ENCODE measurements at regions not wholly inside any gene's neighbourhood (a gene's known extent, or its start where the extent isn't known, plus 50 kb on each side); places are given as distances from the start of the nearest gene placed in this dataset.

- TF ChIP-seq ZBTB43 (CRISPR knock-in tag; IDR thresholded peaks at IDR 0.05) = no peak
- no peak for TF ChIP-seq NR1H2 (CRISPR knock-in tag; IDR thresholded peaks at IDR 0.05)
These were observed 106.4 kb downstream of the ODF2L start (continued) for GRCh38 chr1:86289746-86290145.

- CTCF ChIA-PET = no interaction called here
- Mint-ChIP-seq H3K27me3 (ENCODE audit: low read depth) (no peaks in the 10 kb centered on the region), H3K27ac (no peak overlapping the region), H3K9me3 (peaks cover 13% of the 10 kb centered on the region), H3K4me1 (no peaks in the 10 kb centered on the region), H3K4me3 (no peak overlapping the region), H3K36me3 (no peaks in the 10 kb centered on the region; the same call in 1 of the 2 replicates)
- DNase-seq (ENCODE audit: low spot score) (no peak), ATAC-seq (no peak)
- TF ChIP-seq ATF3 (CRISPR knock-in tag; conservative IDR thresholded peaks at IDR 0.05) (no peak), ZNF317 (CRISPR knock-in tag; IDR thresholded peaks at IDR 0.05; ENCODE audit: borderline replicate concordance, low read depth) (no peak), PRDM15 (CRISPR knock-in tag; IDR thresholded peaks at IDR 0.05) (no peak), SP1 (CRISPR knock-in tag; conservative IDR thresholded peaks at IDR 0.05) (no peak), ZSCAN18 (CRISPR knock-in tag; IDR thresholded peaks at IDR 0.05) (no peak), FOXP4 (CRISPR knock-in tag; IDR thresholded peaks at IDR 0.05) (no peak), ZNF671 (CRISPR knock-in tag; IDR thresholded peaks at IDR 0.05) (no peak), STAT6 (CRISPR knock-in tag; conservative IDR thresholded peaks at IDR 0.05; ENCODE audit: low read depth) (no peak), CBFB (CRISPR knock-in tag; IDR thresholded peaks at IDR 0.05; ENCODE audit: low read depth) (no peak), ETV6 (CRISPR knock-in tag; IDR thresholded peaks at IDR 0.05) (no peak), PRRX2 (CRISPR knock-in tag; IDR thresholded peaks at IDR 0.05) (no peak), JUN (CRISPR knock-in tag; IDR thresholded peaks at IDR 0.05) (no peak), ZNF396 (CRISPR knock-in tag; IDR thresholded peaks at IDR 0.05; ENCODE audit: borderline replicate concordance) (no peak), MYBL2 (CRISPR knock-in tag; IDR thresholded peaks at IDR 0.05) (no peak), MLX (CRISPR knock-in tag; IDR thresholded peaks at IDR 0.05) (no peak), IRF1 (CRISPR knock-in tag; IDR thresholded peaks at IDR 0.05) (no peak), ZNF425 (CRISPR knock-in tag; conservative IDR thresholded peaks at IDR 0.05) (no peak), CREM (CRISPR knock-in tag; IDR thresholded peaks at IDR 0.05) (no peak)
- POLR2A ChIA-PET = no interaction called here
These were observed 107.0 kb downstream of the ODF2L start for GRCh38 chr1:86289161-86289560.

Data from WTC11 (cell line).